Testis (tissue), 2 donors: ENCODE measurements at regions not wholly inside any gene's neighbourhood (a gene's known extent, or its start where the extent isn't known, plus 50 kb on each side); places are given as distances from the start of the nearest gene placed in this dataset.

ENCODE experiments used
- DNase-seq: peaks from one replicate; pipeline ENCODE4 v3.0.0-alpha.2; 2019
- H3K27ac ChIP-seq, 2 donors: fragments of 200-600 bp; sonication (generic); one replicate each; pipeline ENCODE4 v1.5.1; 2019
- H3K27me3 ChIP-seq: fragments of 200-600 bp; sonication (generic); one replicate; pipeline ENCODE4 v1.5.1; 2019
- H3K36me3 ChIP-seq: fragments of 200-600 bp; sonication (generic); one replicate; pipeline ENCODE4 v1.5.1; 2017; ENCODE audit warnings: low read depth; ENCODE audit errors: missing control alignments
- H3K4me1 ChIP-seq: fragments of 200-600 bp; sonication (generic); one replicate; pipeline ENCODE4 v1.5.1; 2019
- H3K4me3 ChIP-seq, 2 donors: fragments of 200-600 bp; sonication (generic); one replicate each; pipeline ENCODE4 v1.5.1; 2017 to 2019
- H3K9me3 ChIP-seq: fragments of 200-600 bp; sonication (generic); one replicate; pipeline ENCODE4 v1.5.1; 2017
- POLR2A ChIP-seq: fragments of 450-650 bp; IDR thresholded peaks from one replicate; pipeline ENCODE4 v1.6.1; 2017; ENCODE audit warnings: antibody characterized with exemption, mild to moderate bottlenecking, moderate library complexity
- WGBS, 2 donors: methylation state at CpG; one replicate each; pipeline ENCODE4 v1.1.5; 2018; 5-methylcytosine and 5-hydroxymethylcytosine counted together
- intact Hi-C: fragments of 100-400 bp; cut with DNase I; formaldehyde crosslinking; loops from one replicate; pipeline ENCODE4 v1.15.1; 2023; ENCODE audit warnings: low total_unique reads
- TF ChIP-seq, protein P1 (sequence below), 3 experiments: fragments of 450-650 bp in 2 of 3; fragments of 200-600 bp in 1 of 3; sonication (generic) in 1 of 3; IDR thresholded peaks; one replicate each; pipeline ENCODE4 v1.5.1; 2016 to 2019; ENCODE audit warnings: antibody characterized with exemption in 3 of 3, mild to moderate bottlenecking in 2 of 3, moderate library complexity in 1 of 3

GRCh38 chr2:41141146-41141791, 689.4 kb upstream of the SLC8A1 start:
- H3K27ac ChIP-seq: no peak overlapping the region
- no peak for TF ChIP-seq POLR2A
- TF ChIP-seq, protein P1, sequence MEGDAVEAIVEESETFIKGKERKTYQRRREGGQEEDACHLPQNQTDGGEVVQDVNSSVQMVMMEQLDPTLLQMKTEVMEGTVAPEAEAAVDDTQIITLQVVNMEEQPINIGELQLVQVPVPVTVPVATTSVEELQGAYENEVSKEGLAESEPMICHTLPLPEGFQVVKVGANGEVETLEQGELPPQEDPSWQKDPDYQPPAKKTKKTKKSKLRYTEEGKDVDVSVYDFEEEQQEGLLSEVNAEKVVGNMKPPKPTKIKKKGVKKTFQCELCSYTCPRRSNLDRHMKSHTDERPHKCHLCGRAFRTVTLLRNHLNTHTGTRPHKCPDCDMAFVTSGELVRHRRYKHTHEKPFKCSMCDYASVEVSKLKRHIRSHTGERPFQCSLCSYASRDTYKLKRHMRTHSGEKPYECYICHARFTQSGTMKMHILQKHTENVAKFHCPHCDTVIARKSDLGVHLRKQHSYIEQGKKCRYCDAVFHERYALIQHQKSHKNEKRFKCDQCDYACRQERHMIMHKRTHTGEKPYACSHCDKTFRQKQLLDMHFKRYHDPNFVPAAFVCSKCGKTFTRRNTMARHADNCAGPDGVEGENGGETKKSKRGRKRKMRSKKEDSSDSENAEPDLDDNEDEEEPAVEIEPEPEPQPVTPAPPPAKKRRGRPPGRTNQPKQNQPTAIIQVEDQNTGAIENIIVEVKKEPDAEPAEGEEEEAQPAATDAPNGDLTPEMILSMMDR (IDR thresholded peaks at IDR 0.05): no peak
- intact Hi-C loops: no loop called here
- H3K9me3 ChIP-seq: no peaks in the 10 kb centered on the region
- H3K36me3 ChIP-seq: no peaks in the 10 kb centered on the region
- no peak overlapping the region for H3K4me3 ChIP-seq
- H3K4me1 ChIP-seq: no peaks in the 10 kb centered on the region
- WGBS, 2 donors: 86 to 96% methylated on average over 5 of the region's 5 CpGs
- DNase-seq: no peak
- no peaks in the 10 kb centered on the region for H3K27me3 ChIP-seq

DNA sequence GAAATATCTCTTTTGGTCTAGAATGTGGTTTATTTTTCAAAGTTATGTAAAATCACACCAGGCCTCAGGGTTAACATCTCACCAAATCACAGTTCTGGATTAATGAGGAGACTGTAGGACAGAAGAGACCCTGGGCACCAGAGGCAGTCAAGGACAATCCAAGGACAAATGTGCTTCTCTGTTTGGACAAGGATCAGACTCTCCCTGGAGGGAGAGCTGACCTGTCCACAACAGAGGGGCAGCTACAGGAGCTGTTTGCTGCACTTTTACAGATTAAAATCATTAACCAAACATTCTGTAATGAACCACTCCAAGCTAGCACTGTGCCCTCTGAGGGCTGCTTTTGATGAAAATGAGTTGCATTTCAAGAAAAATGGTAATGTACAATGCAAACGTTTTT, 690.6 kb upstream of the SLC8A1 start:
- H3K4me3 ChIP-seq: no peak overlapping the region
- H3K27ac ChIP-seq: no peak overlapping the region
- no peaks in the 10 kb centered on the region for H3K4me1 ChIP-seq
- intact Hi-C loops: no loop called here
- no peaks in the 10 kb centered on the region for H3K9me3 ChIP-seq
- H3K27me3 ChIP-seq: no peaks in the 10 kb centered on the region
- no peaks in the 10 kb centered on the region for H3K36me3 ChIP-seq
- 53 to 59% methylated on average over 1 of the region's 1 CpG for WGBS, 2 donors
- TF ChIP-seq, protein P1 (IDR thresholded peaks at IDR 0.05): no peak
- DNase-seq: no peak

- H3K36me3 ChIP-seq: no peaks in the 10 kb centered on the region
- no peaks in the 10 kb centered on the region for H3K9me3 ChIP-seq
- TF ChIP-seq, protein P1 (IDR thresholded peaks at IDR 0.05): no peak
- no peak for TF ChIP-seq POLR2A
- H3K27me3 ChIP-seq: no peaks in the 10 kb centered on the region
- WGBS, 2 donors: 92 to 95% methylated on average over 1 of the region's 1 CpG
- intact Hi-C loops: no loop called here
- no peak overlapping the region for H3K27ac ChIP-seq
- DNase-seq: no peak
- no peaks in the 10 kb centered on the region for H3K4me1 ChIP-seq
- H3K4me3 ChIP-seq: no peak overlapping the region
Observed at GRCh38 chr2:41145066-41145465, 693.2 kb upstream of the SLC8A1 start.

DNA sequence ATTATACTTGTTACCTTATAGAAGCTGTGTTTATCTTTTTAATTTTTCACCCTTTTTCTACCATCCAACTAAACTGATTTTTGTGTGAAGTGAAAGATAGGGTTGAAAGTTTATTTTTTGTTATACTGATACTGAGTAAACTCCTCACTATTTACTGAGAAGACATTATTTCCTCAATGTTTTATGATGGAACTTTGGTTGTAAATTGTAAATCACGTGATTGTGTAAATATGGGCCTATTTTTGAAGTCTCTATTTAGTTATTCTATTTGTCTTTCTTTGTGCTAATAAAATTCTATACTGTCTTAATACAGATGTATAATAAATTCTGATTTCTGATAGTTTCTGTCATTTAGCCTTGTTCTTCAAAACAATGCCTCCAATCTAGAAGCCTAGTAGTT, 697.2 kb upstream of the SLC8A1 start:
- Histone ChIP-seq H3K27me3 (no peaks in the 10 kb centered on the region), H3K4me1 (no peaks in the 10 kb centered on the region), H3K36me3 (no peaks in the 10 kb centered on the region), H3K27ac (no peak overlapping the region), H3K4me3 (no peak overlapping the region), H3K9me3 (no peaks in the 10 kb centered on the region)
- TF ChIP-seq, protein P1 (IDR thresholded peaks at IDR 0.05): no peak
- TF ChIP-seq POLR2A: no peak
- intact Hi-C loops: no loop called here
- DNase-seq: no peak
- 93 to 97% methylated on average over 1 of the region's 1 CpG for WGBS, 2 donors

DNA sequence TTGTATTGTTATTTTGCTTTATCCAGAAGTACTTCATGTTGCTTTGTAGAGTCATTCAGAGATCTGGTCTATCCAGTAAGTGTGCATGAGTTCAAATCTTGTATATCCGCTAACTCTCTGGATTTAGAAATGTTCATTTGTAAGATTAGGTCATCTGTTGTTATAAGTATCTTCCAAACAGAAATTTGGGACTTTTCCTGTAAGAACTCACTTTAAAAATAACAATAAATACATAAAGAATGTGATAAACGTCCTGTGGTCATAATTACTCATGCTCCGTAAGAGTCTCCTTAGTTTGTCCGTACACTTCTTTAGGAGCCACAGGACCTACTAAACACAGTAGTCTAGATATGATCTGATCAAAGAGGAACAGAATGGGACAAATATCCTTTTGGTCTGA, 699.9 kb upstream of the SLC8A1 start:
- Histone ChIP-seq H3K4me3 (no peak overlapping the region), H3K4me1 (no peaks in the 10 kb centered on the region), H3K27me3 (no peaks in the 10 kb centered on the region), H3K36me3 (no peaks in the 10 kb centered on the region), H3K9me3 (no peaks in the 10 kb centered on the region), H3K27ac (no peak overlapping the region)
- intact Hi-C loops: no loop called here
- TF ChIP-seq, protein P1 (IDR thresholded peaks at IDR 0.05): no peak
- no peak for TF ChIP-seq POLR2A
- no peak for DNase-seq
- 90 to 93% methylated on average over 4 of the region's 4 CpGs for WGBS, 2 donors
